ENCODE measurements at regions not wholly inside any gene's neighbourhood (a gene's known extent, or its start where the extent isn't known, plus 50 kb on each side); places are given as distances from the start of the nearest gene placed in this dataset.

GRCh38 chr3:170711786-170712185 is 125.9 kb upstream of the SLC7A14 start:
- no peak for TF ChIP-seq BHLHE40 (IDR thresholded peaks at IDR 0.05; ENCODE audit: borderline replicate concordance)
- no peak for TF ChIP-seq ELF4 (IDR thresholded peaks at IDR 0.05)
- no peak for TF ChIP-seq HDGF (IDR thresholded peaks at IDR 0.05; ENCODE audit: borderline replicate concordance)
- no peak for TF ChIP-seq ARNT (IDR thresholded peaks at IDR 0.05)
- no peak for TF ChIP-seq FOXM1 (IDR thresholded peaks at IDR 0.05; ENCODE audit: borderline replicate concordance)
- no peak for TF ChIP-seq SP1 (IDR thresholded peaks at IDR 0.05)
- no peak for TF ChIP-seq FOXK2 (IDR thresholded peaks at IDR 0.05)

All from HEK293T (cell line).